HL-60 (cell line): ENCODE measurements at regions not wholly inside any gene's neighbourhood (a gene's known extent, or its start where the extent isn't known, plus 50 kb on each side); places are given as distances from the start of the nearest gene placed in this dataset.

Source experiments
- GABPA ChIP-seq: IDR thresholded peaks from 2 replicates; pipeline ENCODE4 v1.6.1; 2012; ENCODE audit warnings: low read depth
- POLR2AphosphoS5 ChIP-seq: IDR thresholded peaks from 2 replicates; pipeline ENCODE4 v1.6.1; 2012; ENCODE audit warnings: low read depth
- SPI1 ChIP-seq: IDR thresholded peaks from 2 replicates; pipeline ENCODE4 v1.6.1; 2012; ENCODE audit warnings: low read depth, mild to moderate bottlenecking, borderline replicate concordance
- TF ChIP-seq, protein P1 (sequence below): IDR thresholded peaks from 2 replicates; pipeline ENCODE4 v1.6.1; 2012; ENCODE audit warnings: low read depth; ENCODE audit not compliant: insufficient replicate concordance
- TF ChIP-seq, protein P2 (sequence below): IDR thresholded peaks from one replicate; pipeline ENCODE4 v1.5.1; 2011; ENCODE audit warnings: low read length, control low read depth, inconsistent platforms; ENCODE audit not compliant: insufficient read depth

DNA sequence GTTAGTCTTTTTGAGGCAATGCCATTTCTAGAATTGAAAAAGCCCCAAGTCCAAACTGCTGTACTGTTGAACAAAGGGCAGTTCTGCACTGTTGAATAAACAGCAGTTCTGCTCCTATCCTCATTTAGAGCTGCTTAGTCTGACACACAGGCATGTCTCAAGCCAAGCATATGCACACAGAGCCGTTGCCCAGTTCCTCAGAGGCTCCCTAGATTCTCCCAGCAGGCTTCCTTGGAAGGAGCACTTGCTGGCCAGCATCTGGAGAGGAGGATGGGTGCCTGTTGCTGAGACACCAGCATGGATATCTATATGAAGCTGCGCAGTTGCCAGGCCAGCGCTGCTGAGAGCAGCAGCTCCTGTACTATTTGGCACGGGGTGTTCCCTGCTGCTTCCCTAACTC lies 138.3 kb upstream of the USP38 start:
- TF ChIP-seq, protein P1, sequence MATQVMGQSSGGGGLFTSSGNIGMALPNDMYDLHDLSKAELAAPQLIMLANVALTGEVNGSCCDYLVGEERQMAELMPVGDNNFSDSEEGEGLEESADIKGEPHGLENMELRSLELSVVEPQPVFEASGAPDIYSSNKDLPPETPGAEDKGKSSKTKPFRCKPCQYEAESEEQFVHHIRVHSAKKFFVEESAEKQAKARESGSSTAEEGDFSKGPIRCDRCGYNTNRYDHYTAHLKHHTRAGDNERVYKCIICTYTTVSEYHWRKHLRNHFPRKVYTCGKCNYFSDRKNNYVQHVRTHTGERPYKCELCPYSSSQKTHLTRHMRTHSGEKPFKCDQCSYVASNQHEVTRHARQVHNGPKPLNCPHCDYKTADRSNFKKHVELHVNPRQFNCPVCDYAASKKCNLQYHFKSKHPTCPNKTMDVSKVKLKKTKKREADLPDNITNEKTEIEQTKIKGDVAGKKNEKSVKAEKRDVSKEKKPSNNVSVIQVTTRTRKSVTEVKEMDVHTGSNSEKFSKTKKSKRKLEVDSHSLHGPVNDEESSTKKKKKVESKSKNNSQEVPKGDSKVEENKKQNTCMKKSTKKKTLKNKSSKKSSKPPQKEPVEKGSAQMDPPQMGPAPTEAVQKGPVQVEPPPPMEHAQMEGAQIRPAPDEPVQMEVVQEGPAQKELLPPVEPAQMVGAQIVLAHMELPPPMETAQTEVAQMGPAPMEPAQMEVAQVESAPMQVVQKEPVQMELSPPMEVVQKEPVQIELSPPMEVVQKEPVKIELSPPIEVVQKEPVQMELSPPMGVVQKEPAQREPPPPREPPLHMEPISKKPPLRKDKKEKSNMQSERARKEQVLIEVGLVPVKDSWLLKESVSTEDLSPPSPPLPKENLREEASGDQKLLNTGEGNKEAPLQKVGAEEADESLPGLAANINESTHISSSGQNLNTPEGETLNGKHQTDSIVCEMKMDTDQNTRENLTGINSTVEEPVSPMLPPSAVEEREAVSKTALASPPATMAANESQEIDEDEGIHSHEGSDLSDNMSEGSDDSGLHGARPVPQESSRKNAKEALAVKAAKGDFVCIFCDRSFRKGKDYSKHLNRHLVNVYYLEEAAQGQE: no peak
- TF ChIP-seq, protein P2, sequence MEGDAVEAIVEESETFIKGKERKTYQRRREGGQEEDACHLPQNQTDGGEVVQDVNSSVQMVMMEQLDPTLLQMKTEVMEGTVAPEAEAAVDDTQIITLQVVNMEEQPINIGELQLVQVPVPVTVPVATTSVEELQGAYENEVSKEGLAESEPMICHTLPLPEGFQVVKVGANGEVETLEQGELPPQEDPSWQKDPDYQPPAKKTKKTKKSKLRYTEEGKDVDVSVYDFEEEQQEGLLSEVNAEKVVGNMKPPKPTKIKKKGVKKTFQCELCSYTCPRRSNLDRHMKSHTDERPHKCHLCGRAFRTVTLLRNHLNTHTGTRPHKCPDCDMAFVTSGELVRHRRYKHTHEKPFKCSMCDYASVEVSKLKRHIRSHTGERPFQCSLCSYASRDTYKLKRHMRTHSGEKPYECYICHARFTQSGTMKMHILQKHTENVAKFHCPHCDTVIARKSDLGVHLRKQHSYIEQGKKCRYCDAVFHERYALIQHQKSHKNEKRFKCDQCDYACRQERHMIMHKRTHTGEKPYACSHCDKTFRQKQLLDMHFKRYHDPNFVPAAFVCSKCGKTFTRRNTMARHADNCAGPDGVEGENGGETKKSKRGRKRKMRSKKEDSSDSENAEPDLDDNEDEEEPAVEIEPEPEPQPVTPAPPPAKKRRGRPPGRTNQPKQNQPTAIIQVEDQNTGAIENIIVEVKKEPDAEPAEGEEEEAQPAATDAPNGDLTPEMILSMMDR: no peak
- TF ChIP-seq POLR2AphosphoS5: no peak
- no peak for TF ChIP-seq GABPA
- TF ChIP-seq SPI1: no peak
